ENCODE measurements at regions not wholly inside any gene's neighbourhood (a gene's known extent, or its start where the extent isn't known, plus 50 kb on each side); places are given as distances from the start of the nearest gene placed in this dataset.
A peak's percentile ranks its signal among the peaks of the same experiment; 100 is the strongest.

- Histone ChIP-seq H3K9ac (ENCODE audit: extremely low read depth, insufficient read length, low read length) (no peak overlapping the region), H3K27ac (ENCODE audit: insufficient read length, low read depth, low read length) (no peak overlapping the region), H3K23me2 (ENCODE audit: insufficient read length, low read depth, low read length, poor library complexity, severe bottlenecking) (no peaks in the 10 kb centered on the region), H2BK5ac (ENCODE audit: insufficient read length, low read length) (no peak overlapping the region), H3K27me3 (ENCODE audit: insufficient read depth, low read length) (no peaks in the 10 kb centered on the region), H3K4ac (ENCODE audit: low read depth, low read length) (no peak overlapping the region), H3K56ac (ENCODE audit: insufficient read length, low read depth, low read length) (no peak overlapping the region), H3K9me3 (ENCODE audit: control insufficient read depth, low read depth, low read length) (no peaks in the 10 kb centered on the region), H2BK120ac (ENCODE audit: low read depth, low read length, poor library complexity, severe bottlenecking) (no peak overlapping the region), H2AFZ (ENCODE audit: low read length) (no peak overlapping the region), H2BK15ac (ENCODE audit: low read depth, low read length) (no peak overlapping the region), H4K20me1 (ENCODE audit: control insufficient read depth, insufficient read depth, insufficient read length) (no peaks in the 10 kb centered on the region), H3K79me2 (ENCODE audit: insufficient read depth, low read length) (no peaks in the 10 kb centered on the region), H2BK12ac (ENCODE audit: insufficient read length, low read depth, low read length) (no peak overlapping the region), H2BK20ac (ENCODE audit: low read depth, low read length, poor library complexity, severe bottlenecking) (no peak overlapping the region), H3K14ac (ENCODE audit: insufficient read depth, low read length) (no peak overlapping the region), H4K5ac (ENCODE audit: insufficient read length, low read depth, low read length) (no peak overlapping the region), H3K4me2 (ENCODE audit: insufficient read depth, insufficient read length, low read length) (no peak overlapping the region), H3K23ac (ENCODE audit: insufficient read length, low read depth, low read length) (no peak overlapping the region), H3K4me1 (ENCODE audit: insufficient read depth, low read length) (no peaks in the 10 kb centered on the region), H4K91ac (ENCODE audit: insufficient read length, low read depth, low read length) (no peak overlapping the region), H3T11ph (ENCODE audit: low read length) (no peak overlapping the region), H2AK5ac (ENCODE audit: insufficient read length, low read length) (no peak overlapping the region), H3K18ac (ENCODE audit: insufficient read length, low read depth, low read length) (no peak overlapping the region), H3K79me1 (ENCODE audit: insufficient read depth, low read depth, low read length, poor library complexity, severe bottlenecking) (no peaks in the 10 kb centered on the region), H4K8ac (replicated peaks; ENCODE audit: insufficient read length, low read depth, low read length) (no peak overlapping the region)
- Mint-ChIP-seq H3K4me1 (peaks cover 15 to 16% of the 10 kb centered on the region in 2 experiments), H3K27ac (peak overlapping the region in 1 of 3 experiments; percentile 4; a peak in 1 of 7 replicates), H3K4me3 (no peak overlapping the region), H3K27me3 (ENCODE audit: low read depth) (no peaks in the 10 kb centered on the region; the same call in 1 of the 2 replicates), H3K9me3 (peaks cover 0 to 3% of the 10 kb centered on the region in 2 experiments; a peak in 2 of 5 replicates), H3K36me3 (ENCODE audit: insufficient read depth in 1 of 3, low read depth in 3 of 3) (no peaks in the 10 kb centered on the region)
- DNase-seq, result no peak
- TF ChIP-seq CTCF (conservative IDR thresholded peaks at IDR 0.05), result no peak
These were observed 115.5 kb downstream of the RFX6 start for GRCh38 chr6:116992546-116992945.
